ENCODE measurements at regions not wholly inside any gene's neighbourhood (a gene's known extent, or its start where the extent isn't known, plus 50 kb on each side); places are given as distances from the start of the nearest gene placed in this dataset.

GRCh38 chr3:152610622-152611021 lies 224.3 kb upstream of the P2RY1 start:
- TF ChIP-seq CTCF (IDR thresholded peaks at IDR 0.05) (no peak), POLR2A (IDR thresholded peaks at IDR 0.05) (no peak)

Measured in lower leg skin (tissue), 3 donors.